OCI-LY1 (cell line): ENCODE measurements at regions not wholly inside any gene's neighbourhood (a gene's known extent, or its start where the extent isn't known, plus 50 kb on each side); places are given as distances from the start of the nearest gene placed in this dataset.
A peak's percentile ranks its signal among the peaks of the same experiment; 100 is the strongest.

Experiments used
- H2AFZ ChIP-seq: fragments of 200-600 bp; sonication (generic), shearing (Covaris generic); 2 replicates; pipeline ENCODE4 v1.6.0; 2014; ENCODE audit warnings: antibody characterized with exemption, mild to moderate bottlenecking, low read length
- H3F3A ChIP-seq: fragments of 200-600 bp; sonication (generic), shearing (Covaris generic); 2 replicates; pipeline ENCODE4 v1.6.0; 2014; ENCODE audit warnings: mild to moderate bottlenecking, antibody characterized with exemption, low read length, moderate library complexity; ENCODE audit not compliant: insufficient read depth
- H3K27ac ChIP-seq: fragments of 200-600 bp; sonication (generic); 2 replicates; pipeline ENCODE4 v1.5.1; 2014; ENCODE audit warnings: low read length, mixed run types, mild to moderate bottlenecking, low read depth; ENCODE audit not compliant: poor library complexity, severe bottlenecking
- H3K27me3 ChIP-seq: fragments of 200-600 bp; sonication (generic); 2 replicates; pipeline ENCODE4 v1.6.0; 2014; ENCODE audit warnings: antibody characterized with exemption, mild to moderate bottlenecking, low read length, moderate library complexity; ENCODE audit not compliant: insufficient read depth
- H3K36me3 ChIP-seq: fragments of 200-600 bp; sonication (generic); 2 replicates; pipeline ENCODE4 v1.6.1; 2014; ENCODE audit warnings: mild to moderate bottlenecking, antibody characterized with exemption, low read length, moderate library complexity, mixed read lengths; ENCODE audit not compliant: insufficient read depth
- H3K4me1 ChIP-seq: fragments of 200-600 bp; sonication (generic); 2 replicates; pipeline ENCODE4 v1.5.1; 2014; ENCODE audit warnings: mild to moderate bottlenecking, low read length, moderate library complexity; ENCODE audit not compliant: insufficient read depth, severe bottlenecking
- H3K4me2 ChIP-seq: fragments of 200-600 bp; sonication (generic), shearing (Covaris generic); 2 replicates; pipeline ENCODE4 v1.6.1; 2014; ENCODE audit warnings: low read length
- H3K4me3 ChIP-seq: fragments of 200-600 bp; sonication (generic); 2 replicates; pipeline ENCODE4 v1.5.1; 2014; ENCODE audit warnings: low read length, low read depth, mild to moderate bottlenecking, mixed read lengths; ENCODE audit not compliant: poor library complexity, severe bottlenecking
- H3K79me2 ChIP-seq: fragments of 200-600 bp; shearing (Covaris generic); 2 replicates; pipeline ENCODE4 v1.6.1; 2016; ENCODE audit warnings: mixed run types, low read length, mixed read lengths; ENCODE audit not compliant: insufficient read depth
- H3K9ac ChIP-seq: fragments of 200-600 bp; sonication (generic), shearing (Covaris generic); 2 replicates; pipeline ENCODE4 v1.6.1; 2014; ENCODE audit warnings: mild to moderate bottlenecking, low read length, mixed read lengths
- H3K9me2 ChIP-seq: fragments of 200-600 bp; sonication (generic), shearing (Covaris generic); 2 replicates; pipeline ENCODE4 v1.6.1; 2014; ENCODE audit warnings: low read depth, mild to moderate bottlenecking, low read length, mixed read lengths
- H3K9me3 ChIP-seq: fragments of 200-600 bp; shearing (Covaris generic); 2 replicates; pipeline ENCODE4 v1.6.1; 2014; ENCODE audit warnings: low read length, mixed read lengths
- H4K20me1 ChIP-seq: fragments of 200-600 bp; sonication (generic), shearing (Covaris generic); 2 replicates; pipeline ENCODE4 v1.6.0; 2016; ENCODE audit warnings: mild to moderate bottlenecking, low read length; ENCODE audit not compliant: insufficient read depth
- CTCF ChIP-seq: fragments of 200-600 bp; sonication (generic), shearing (Covaris generic); IDR thresholded peaks from 2 replicates; pipeline ENCODE4 v1.5.1; 2017; ENCODE audit warnings: mild to moderate bottlenecking, antibody characterized with exemption, low read length, moderate library complexity, mixed read lengths
- EZH2 ChIP-seq: fragments of 200-600 bp; sonication (generic), shearing (Covaris generic); IDR thresholded peaks from 2 replicates; pipeline ENCODE4 v1.8.0; 2017; ENCODE audit warnings: borderline replicate concordance, mixed run types, mild to moderate bottlenecking, antibody characterized with exemption, low read length, moderate library complexity, mixed read lengths

- TF ChIP-seq EZH2 = no peak
- peak; percentile 64 for TF ChIP-seq CTCF
- no peaks in the 10 kb centered on the region for H3K36me3 ChIP-seq
- H3K9ac ChIP-seq = no peak overlapping the region
- H3K27me3 ChIP-seq = no peaks in the 10 kb centered on the region
- H3K4me1 ChIP-seq = no peaks in the 10 kb centered on the region
- no peaks in the 10 kb centered on the region for H4K20me1 ChIP-seq
- no peak overlapping the region for H2AFZ ChIP-seq
- H3K4me2 ChIP-seq = no peak overlapping the region
- H3K27ac ChIP-seq = no peak overlapping the region
- H3K9me3 ChIP-seq = no peaks in the 10 kb centered on the region
- no peaks in the 10 kb centered on the region for H3K9me2 ChIP-seq
- no peak overlapping the region for H3K4me3 ChIP-seq
- H3K79me2 ChIP-seq = no peaks in the 10 kb centered on the region
- no peaks in the 10 kb centered on the region for H3F3A ChIP-seq
Observed at GRCh38 chr1:63148825-63149645, 173.3 kb upstream of the FOXD3 start.

GRCh38 chr1:63152572-63152971 lies 169.8 kb upstream of the FOXD3 start:
- Histone ChIP-seq H3K9me2 (no peaks in the 10 kb centered on the region), H3K27ac (no peak overlapping the region), H3K4me3 (no peak overlapping the region), H3K79me2 (no peaks in the 10 kb centered on the region), H4K20me1 (no peaks in the 10 kb centered on the region), H3F3A (no peaks in the 10 kb centered on the region), H3K4me2 (no peak overlapping the region), H3K36me3 (no peaks in the 10 kb centered on the region), H3K9ac (no peak overlapping the region), H3K27me3 (no peaks in the 10 kb centered on the region; the same call in 1 of the 2 replicates), H2AFZ (no peak overlapping the region), H3K4me1 (no peaks in the 10 kb centered on the region), H3K9me3 (no peaks in the 10 kb centered on the region)
- no peak for TF ChIP-seq CTCF
- TF ChIP-seq EZH2 = no peak

- H3K4me3 ChIP-seq = no peak overlapping the region
- no peak for TF ChIP-seq CTCF
- TF ChIP-seq EZH2 = no peak
- no peaks in the 10 kb centered on the region for H4K20me1 ChIP-seq
- no peak overlapping the region for H3K9ac ChIP-seq
- no peak overlapping the region for H3K27ac ChIP-seq
- H3K4me1 ChIP-seq = no peaks in the 10 kb centered on the region
- no peaks in the 10 kb centered on the region; the same call in 1 of the 2 replicates for H3K27me3 ChIP-seq
- no peaks in the 10 kb centered on the region for H3K36me3 ChIP-seq
- H3K79me2 ChIP-seq = no peaks in the 10 kb centered on the region
- no peak overlapping the region for H3K4me2 ChIP-seq
- no peaks in the 10 kb centered on the region for H3K9me3 ChIP-seq
- no peaks in the 10 kb centered on the region for H3F3A ChIP-seq
- no peaks in the 10 kb centered on the region for H3K9me2 ChIP-seq
- H2AFZ ChIP-seq = no peak overlapping the region
Observed at GRCh38 chr1:63155437-63155836, 166.9 kb upstream of the FOXD3 start.
